ENCODE measurements at regions not wholly inside any gene's neighbourhood (a gene's known extent, or its start where the extent isn't known, plus 50 kb on each side); places are given as distances from the start of the nearest gene placed in this dataset.

DNA sequence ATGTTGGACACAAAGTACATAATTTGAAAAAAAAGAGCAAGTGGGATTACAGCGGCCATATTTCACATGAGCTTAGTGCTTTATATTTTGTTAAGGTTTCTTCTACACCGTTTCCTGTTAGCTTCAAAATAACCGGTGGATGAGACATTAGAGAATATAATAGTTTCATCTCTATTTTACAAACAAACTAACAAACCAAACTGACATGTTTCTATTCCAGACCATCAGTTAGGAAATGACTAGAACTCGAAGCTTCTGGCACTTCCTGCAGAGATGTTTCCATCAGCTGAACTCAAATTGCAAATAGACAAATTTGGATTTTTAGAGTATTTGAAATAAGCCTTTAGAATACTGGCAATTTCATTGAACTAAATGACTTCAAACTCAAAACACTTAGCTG lies 86.5 kb downstream of the MTRR start:
- no peak overlapping the region for H3K27ac ChIP-seq
- TF ChIP-seq, protein P1, sequence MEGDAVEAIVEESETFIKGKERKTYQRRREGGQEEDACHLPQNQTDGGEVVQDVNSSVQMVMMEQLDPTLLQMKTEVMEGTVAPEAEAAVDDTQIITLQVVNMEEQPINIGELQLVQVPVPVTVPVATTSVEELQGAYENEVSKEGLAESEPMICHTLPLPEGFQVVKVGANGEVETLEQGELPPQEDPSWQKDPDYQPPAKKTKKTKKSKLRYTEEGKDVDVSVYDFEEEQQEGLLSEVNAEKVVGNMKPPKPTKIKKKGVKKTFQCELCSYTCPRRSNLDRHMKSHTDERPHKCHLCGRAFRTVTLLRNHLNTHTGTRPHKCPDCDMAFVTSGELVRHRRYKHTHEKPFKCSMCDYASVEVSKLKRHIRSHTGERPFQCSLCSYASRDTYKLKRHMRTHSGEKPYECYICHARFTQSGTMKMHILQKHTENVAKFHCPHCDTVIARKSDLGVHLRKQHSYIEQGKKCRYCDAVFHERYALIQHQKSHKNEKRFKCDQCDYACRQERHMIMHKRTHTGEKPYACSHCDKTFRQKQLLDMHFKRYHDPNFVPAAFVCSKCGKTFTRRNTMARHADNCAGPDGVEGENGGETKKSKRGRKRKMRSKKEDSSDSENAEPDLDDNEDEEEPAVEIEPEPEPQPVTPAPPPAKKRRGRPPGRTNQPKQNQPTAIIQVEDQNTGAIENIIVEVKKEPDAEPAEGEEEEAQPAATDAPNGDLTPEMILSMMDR (conservative IDR thresholded peaks at IDR 0.05), result no peak
- no peak for TF ChIP-seq ZFX (IDR thresholded peaks at IDR 0.05)

GRCh38 chr5:7957329-7957728 lies 88.4 kb downstream of the MTRR start:
- H3K27ac ChIP-seq, result no peak overlapping the region
- TF ChIP-seq ZFX (IDR thresholded peaks at IDR 0.05), result no peak
- TF ChIP-seq, protein P1 (conservative IDR thresholded peaks at IDR 0.05), result no peak

GRCh38 chr5:7960142-7960541 lies 91.2 kb downstream of the MTRR start:
- no peak overlapping the region for H3K27ac ChIP-seq
- TF ChIP-seq ZFX (IDR thresholded peaks at IDR 0.05), result no peak
- TF ChIP-seq, protein P1 (conservative IDR thresholded peaks at IDR 0.05), result no peak

DNA sequence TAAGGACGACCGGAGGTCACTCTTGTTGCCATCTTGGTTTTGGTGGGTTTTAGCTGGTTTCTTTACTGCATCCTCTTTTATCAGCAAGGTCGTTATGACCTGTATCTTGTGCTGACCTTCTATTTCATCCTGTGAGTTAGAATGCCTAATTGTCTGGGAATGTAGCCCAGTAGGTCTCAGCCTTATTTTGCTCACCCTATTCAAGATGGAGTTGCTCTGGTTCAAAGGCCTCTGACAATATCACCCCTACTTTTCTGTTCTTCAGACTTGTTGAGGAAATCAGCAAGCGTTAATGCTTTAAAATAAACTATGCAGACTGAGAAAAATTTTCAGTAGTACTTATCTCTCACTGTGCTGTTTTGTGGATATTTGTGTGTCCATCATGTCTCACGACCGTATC lies 92.6 kb downstream of the MTRR start:
- no peak for TF ChIP-seq ZFX (IDR thresholded peaks at IDR 0.05)
- TF ChIP-seq, protein P1 (conservative IDR thresholded peaks at IDR 0.05), result no peak
- H3K27ac ChIP-seq, result no peak overlapping the region

DNA sequence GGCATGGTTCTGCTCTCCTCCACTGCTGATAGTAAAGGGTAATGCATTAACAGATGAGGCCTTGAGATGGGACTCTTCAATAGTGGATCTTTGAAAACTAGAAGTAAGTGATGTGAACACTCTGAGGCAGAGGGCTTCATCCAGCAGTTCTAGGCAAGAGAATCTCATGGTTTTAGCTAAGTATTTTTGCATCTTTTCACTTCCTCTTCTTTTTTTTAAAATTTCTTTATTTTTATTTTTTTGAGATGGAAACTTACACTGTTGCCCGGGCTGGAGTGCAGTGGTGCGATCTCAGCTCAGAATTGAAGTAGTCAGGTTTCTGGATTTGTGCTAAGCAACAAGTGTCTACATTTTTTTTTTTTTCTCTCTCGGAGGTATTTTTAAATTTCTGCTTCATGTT lies 101.9 kb downstream of the MTRR start:
- no peak overlapping the region for H3K27ac ChIP-seq

DNA sequence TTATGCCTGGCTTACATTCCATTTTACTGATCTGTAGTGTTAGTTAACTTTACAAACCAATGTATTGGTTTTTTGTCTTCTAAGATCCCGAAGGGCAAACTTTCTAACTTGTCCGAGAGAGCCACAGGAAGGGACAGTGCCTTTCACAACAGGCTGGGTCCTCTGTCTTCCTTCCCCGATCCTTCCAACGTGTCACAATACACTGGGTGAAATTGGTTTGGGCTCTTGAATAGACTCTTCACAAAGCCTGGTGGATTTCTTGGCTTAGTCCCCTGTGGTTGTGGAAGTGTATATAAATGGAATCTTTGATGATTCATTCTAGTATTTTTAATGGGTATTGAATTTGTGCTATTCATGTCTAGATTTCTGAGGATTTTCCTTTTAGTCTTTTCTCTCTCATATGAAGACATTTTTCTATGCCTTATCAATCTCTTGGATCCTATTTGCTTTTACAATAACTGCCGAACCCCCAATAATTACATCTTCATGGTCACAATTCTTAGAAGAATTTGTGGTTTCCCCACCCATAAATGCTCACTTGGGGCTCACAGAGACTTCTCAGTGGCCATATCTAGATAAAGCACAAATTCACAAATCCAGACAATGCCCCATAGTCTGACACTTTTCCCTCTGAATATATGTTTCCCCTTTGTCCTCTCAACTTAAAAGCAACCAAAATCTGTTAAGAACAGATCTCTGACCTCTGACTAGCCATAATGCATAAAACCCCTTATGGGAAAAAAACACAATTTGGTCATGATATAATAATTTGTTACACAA lies 107.7 kb downstream of the MTRR start:
- TF ChIP-seq, protein P1 (conservative IDR thresholded peaks at IDR 0.05), result no peak
- TF ChIP-seq ZFX (IDR thresholded peaks at IDR 0.05), result no peak
- no peak overlapping the region for H3K27ac ChIP-seq

More for the DNA sequence above, 101.9 kb downstream of the MTRR start:
- no peak for TF ChIP-seq ZFX (IDR thresholded peaks at IDR 0.05)
- TF ChIP-seq, protein P1 (conservative IDR thresholded peaks at IDR 0.05), result no peak

DNA sequence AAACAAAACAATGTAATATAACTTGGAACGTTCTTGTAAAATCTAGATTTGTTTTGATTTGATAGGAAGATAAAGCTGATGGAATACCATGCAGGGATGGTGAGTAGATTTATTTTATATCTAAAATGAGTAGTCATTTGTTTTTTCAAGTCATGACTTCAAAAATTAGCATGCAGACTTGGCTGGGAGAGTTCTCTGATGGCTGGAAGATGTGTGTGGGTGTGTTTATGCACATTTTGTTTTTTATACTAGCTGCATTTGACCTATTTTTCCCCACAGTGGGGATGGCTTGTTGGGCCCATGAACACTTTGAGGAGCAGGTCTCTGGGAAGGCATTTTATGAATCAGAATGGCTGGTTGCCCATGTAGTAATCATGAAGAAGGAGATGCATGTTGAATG lies 109.2 kb downstream of the MTRR start:
- TF ChIP-seq ZFX (IDR thresholded peaks at IDR 0.05), result no peak
- TF ChIP-seq, protein P1 (conservative IDR thresholded peaks at IDR 0.05), result no peak

More for the DNA sequence above, 109.2 kb downstream of the MTRR start:
- no peak overlapping the region for H3K27ac ChIP-seq

Data from C4-2B (cell line).